ENCODE measurements at regions not wholly inside any gene's neighbourhood (a gene's known extent, or its start where the extent isn't known, plus 50 kb on each side); places are given as distances from the start of the nearest gene placed in this dataset.

- Histone ChIP-seq H3K9ac (ENCODE audit: insufficient read depth in 1 of 2, low read depth in 2 of 2, low read length in 2 of 2) (no peak overlapping the region), H3K36me3 (ENCODE audit: control insufficient read depth, insufficient read depth, low read length) (no peaks in the 10 kb centered on the region), H3K27ac (ENCODE audit: extremely low read depth, low read depth, low read length) (no peak overlapping the region), H3K9me1 (ENCODE audit: control insufficient read depth, insufficient read depth, low read length) (no peaks in the 10 kb centered on the region), H3K4me2 (ENCODE audit: insufficient read depth, low read length) (no peak overlapping the region), H3K4me1 (replicated peaks in 1 of 2; ENCODE audit: control insufficient read depth in 2 of 2, insufficient read depth in 2 of 2, low read length in 2 of 2) (no peaks in the 10 kb centered on the region), H3K27me3 (ENCODE audit: control insufficient read depth in 2 of 2, insufficient read depth in 2 of 2, low read length in 2 of 2) (no peaks in the 10 kb centered on the region), H4K20me1 (replicated peaks; ENCODE audit: control insufficient read depth, insufficient read depth, low read length) (no peaks in the 10 kb centered on the region), H2AFZ (ENCODE audit: low read depth, low read length) (no peak overlapping the region), H3K9me3 (replicated peaks; ENCODE audit: control insufficient read depth, insufficient read depth, low read depth, low read length) (no peaks in the 10 kb centered on the region), H3K4me3 (no peak overlapping the region), H3K79me2 (ENCODE audit: control insufficient read depth, insufficient read depth, low read length) (no peaks in the 10 kb centered on the region)
- no peak for ATAC-seq
- no peak for TF ChIP-seq PML (IDR thresholded peaks at IDR 0.05; ENCODE audit: low read length)
- TF ChIP-seq ZNF766 (CRISPR knock-in tag; conservative IDR thresholded peaks at IDR 0.05) = no peak
- TF ChIP-seq ZNF445 (CRISPR knock-in tag; IDR thresholded peaks at IDR 0.05; ENCODE audit: low read depth) = no peak
- no peak for TF ChIP-seq PTBP1 (IDR thresholded peaks at IDR 0.05; ENCODE audit: low read depth, low read length)
- TF ChIP-seq OTX1 (CRISPR knock-in tag; IDR thresholded peaks at IDR 0.05) = no peak
- no peak for TF ChIP-seq KAT8 (IDR thresholded peaks at IDR 0.05; ENCODE audit: low read depth)
- no peak for TF ChIP-seq XRCC4 (IDR thresholded peaks at IDR 0.05; ENCODE audit: extremely low read depth, insufficient read depth, insufficient read length)
- TF ChIP-seq NBN (IDR thresholded peaks at IDR 0.05; ENCODE audit: low read depth) = no peak
- no TSS peak for BruUV-seq (replicated peaks)
- in situ Hi-C loops (cut with MboI) = no loop called here
- no peak for DNase-seq (ENCODE audit: extremely low read depth in 1 of 4, low spot score in 3 of 4)
- intact Hi-C loops (cut with micrococcal nuclease) = no loop called here
- ChIA-PET CTCF (ENCODE audit: low intra/inter-chr PET ratio) (no interaction called here), POLR2A (interaction anchor here (1.0 kb wide), 1 partner anchor 14 kb away, joined by 3 read pairs; no protein-coding TSS in a partner anchor)
- 0% methylated on average over 5 of the region's 5 CpGs for WGBS (ENCODE audit: insufficient coverage, low coverage, missing lambda C conversion rate)
- no peak for FAIRE-seq
These were observed 211.7 kb upstream of the LRATD1 start for GRCh38 chr2:14420851-14421250.

DNA sequence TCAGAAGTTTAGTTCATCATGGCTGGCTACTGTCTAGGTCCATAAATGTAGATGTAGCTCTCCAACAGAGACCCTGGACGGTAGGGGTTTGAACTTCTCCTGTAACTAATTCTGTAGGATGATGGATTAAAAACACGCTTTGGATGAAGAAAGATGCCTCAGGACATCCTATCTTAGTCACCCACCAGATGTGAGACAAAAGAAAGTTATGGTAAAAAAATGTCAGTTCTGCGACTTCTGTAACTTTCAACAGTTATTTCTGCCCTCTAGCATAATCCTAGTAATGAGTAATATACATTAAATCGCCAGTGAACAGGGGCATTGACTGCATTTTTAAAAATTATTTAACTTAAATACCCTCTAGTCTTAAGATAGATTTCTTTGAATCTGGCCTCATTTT lies 210.1 kb upstream of the LRATD1 start:
- no peaks in the 10 kb centered on the region for H4K20me1 ChIP-seq (replicated peaks; ENCODE audit: control insufficient read depth, insufficient read depth, low read length)
- BruUV-seq (replicated peaks) = no TSS peak
- ChIA-PET CTCF (ENCODE audit: low intra/inter-chr PET ratio) (no interaction called here), POLR2A (no interaction called here)
- no peaks in the 10 kb centered on the region for H3K27me3 ChIP-seq (ENCODE audit: control insufficient read depth in 2 of 2, insufficient read depth in 2 of 2, low read length in 2 of 2)
- no peaks in the 10 kb centered on the region for H3K9me3 ChIP-seq (replicated peaks; ENCODE audit: control insufficient read depth, insufficient read depth, low read depth, low read length)
- in situ Hi-C loops (cut with MboI) = no loop called here
- intact Hi-C loops (cut with micrococcal nuclease) = no loop called here
- no peaks in the 10 kb centered on the region for H3K36me3 ChIP-seq (ENCODE audit: control insufficient read depth, insufficient read depth, low read length)
- FAIRE-seq (no peak), ATAC-seq (no peak), DNase-seq (ENCODE audit: extremely low read depth in 1 of 4, low spot score in 3 of 4) (no peak)
- no peak overlapping the region for H2AFZ ChIP-seq (ENCODE audit: low read depth, low read length)
- no peak overlapping the region for H3K4me3 ChIP-seq
- H3K27ac ChIP-seq (ENCODE audit: extremely low read depth, low read depth, low read length) = no peak overlapping the region
- H3K9ac ChIP-seq (ENCODE audit: insufficient read depth in 1 of 2, low read depth in 2 of 2, low read length in 2 of 2) = no peak overlapping the region
- WGBS (ENCODE audit: insufficient coverage, low coverage, missing lambda C conversion rate) = 0% methylated on average over 4 of the region's 4 CpGs
- no peak overlapping the region for H3K4me2 ChIP-seq (ENCODE audit: insufficient read depth, low read length)
- H3K79me2 ChIP-seq (ENCODE audit: control insufficient read depth, insufficient read depth, low read length) = no peaks in the 10 kb centered on the region
- H3K4me1 ChIP-seq (replicated peaks in 1 of 2; ENCODE audit: control insufficient read depth in 2 of 2, insufficient read depth in 2 of 2, low read length in 2 of 2) = no peaks in the 10 kb centered on the region
- no peaks in the 10 kb centered on the region for H3K9me1 ChIP-seq (ENCODE audit: control insufficient read depth, insufficient read depth, low read length)
- no peak for TF ChIP-seq ATF7 (IDR thresholded peaks at IDR 0.05)
- TF ChIP-seq SMARCB1 (IDR thresholded peaks at IDR 0.05; ENCODE audit: insufficient read length, low read depth) = no peak
- no peak for TF ChIP-seq ZNF507 (tag; conservative IDR thresholded peaks at IDR 0.05)
- no peak for TF ChIP-seq GATAD2A (IDR thresholded peaks at IDR 0.05)
- no peak for TF ChIP-seq STAT6 (CRISPR knock-in tag; IDR thresholded peaks at IDR 0.05)
- TF ChIP-seq MAFG (tag; conservative IDR thresholded peaks at IDR 0.05) = no peak
- TF ChIP-seq SMAD3 (CRISPR knock-in tag; conservative IDR thresholded peaks at IDR 0.05) = no peak
- TF ChIP-seq GABPA (tag; conservative IDR thresholded peaks at IDR 0.05; ENCODE audit: low read depth) = no peak
- TF ChIP-seq TAF7 (tag; IDR thresholded peaks at IDR 0.05) = no peak
- no peak for TF ChIP-seq POLR2A (conservative IDR thresholded peaks at IDR 0.05)
- no peak for TF ChIP-seq SRSF3 (IDR thresholded peaks at IDR 0.05; ENCODE audit: insufficient read depth, low read length)
- no peak for TF ChIP-seq RBFOX2 (IDR thresholded peaks at IDR 0.05; ENCODE audit: low read depth, low read length)
